Fibroblast of pulmonary artery (primary cell): ENCODE measurements at regions not wholly inside any gene's neighbourhood (a gene's known extent, or its start where the extent isn't known, plus 50 kb on each side); places are given as distances from the start of the nearest gene placed in this dataset.

ENCODE experiments used
- DNase-seq: peaks from one replicate; pipeline ENCODE4 v3.0.0-alpha.2; 2010; ENCODE audit warnings: low read depth
- H3K4me3 ChIP-seq: replicated peaks from 2 replicates; pipeline ENCODE4 v1.5.1; 2011; ENCODE audit warnings: low read depth, mild to moderate bottlenecking, control low read depth, low read length, moderate library complexity
- CTCF ChIP-seq: IDR thresholded peaks from 2 replicates; pipeline ENCODE4 v1.5.1; 2011; ENCODE audit warnings: mild to moderate bottlenecking, control low read depth, low read length, inconsistent platforms; ENCODE audit errors: missing control alignments

- no peak for TF ChIP-seq CTCF
- DNase-seq = no peak
- no peak overlapping the region for H3K4me3 ChIP-seq
Measured at GRCh38 chr4:186775902-186776301, 52.2 kb upstream of the FAT1 start.

- no peak overlapping the region for H3K4me3 ChIP-seq
Measured at GRCh38 chr4:186778134-186778533, 54.5 kb upstream of the FAT1 start.

GRCh38 chr4:186780291-186781031 is 56.8 kb upstream of the FAT1 start:
- no peak overlapping the region for H3K4me3 ChIP-seq
- no peak for DNase-seq
- TF ChIP-seq CTCF = no peak

More at GRCh38 chr4:186778134-186778533, 54.5 kb upstream of the FAT1 start:
- TF ChIP-seq CTCF = no peak
- no peak for DNase-seq

GRCh38 chr4:186781032-186781917 is 57.6 kb upstream of the FAT1 start:
- DNase-seq = peak; percentile 74
- TF ChIP-seq CTCF = no peak
- no peak overlapping the region for H3K4me3 ChIP-seq

DNA sequence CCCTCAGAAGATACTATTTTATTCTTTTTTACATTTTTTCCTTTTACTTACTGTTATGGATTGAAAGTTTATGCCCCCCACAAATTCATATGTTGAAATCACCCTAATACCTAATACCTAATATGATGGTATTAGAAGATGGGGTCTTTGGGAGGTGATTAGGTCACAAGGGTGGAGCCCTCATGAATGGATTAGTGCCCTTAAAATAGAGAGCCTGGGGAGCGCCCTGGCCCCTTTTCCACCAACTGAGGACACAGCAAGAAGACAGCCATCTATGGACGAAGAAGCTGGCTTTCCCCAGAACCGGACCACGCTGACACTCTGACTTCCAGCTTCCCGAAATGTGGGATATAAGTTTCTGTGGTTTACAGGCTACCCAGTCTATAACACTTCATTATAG is 58.6 kb upstream of the FAT1 start:
- DNase-seq = no peak
- no peak overlapping the region for H3K4me3 ChIP-seq
- TF ChIP-seq CTCF = no peak

GRCh38 chr4:186787536-186787935 is 63.9 kb upstream of the FAT1 start:
- DNase-seq = no peak
- no peak for TF ChIP-seq CTCF
- no peak overlapping the region for H3K4me3 ChIP-seq
